ENCODE measurements at regions not wholly inside any gene's neighbourhood (a gene's known extent, or its start where the extent isn't known, plus 50 kb on each side); places are given as distances from the start of the nearest gene placed in this dataset.
A peak's percentile ranks its signal among the peaks of the same experiment; 100 is the strongest.
"Not testable (repeated sequence)": the region's sequence is repeated elsewhere in the genome, so short reads cannot be mapped to it uniquely, and the experiment has no call there.

GRCh38 chr12:124373701-124374100, 78.8 kb downstream of the RFLNA start:
- not testable (repeated sequence) for DNase-seq (ENCODE audit: low read depth in 4 of 4, low spot score in 2 of 4)

- DNase-seq (ENCODE audit: low read depth in 4 of 4, low spot score in 2 of 4): no peak
Observed at GRCh38 chr12:124372831-124373230, 77.9 kb downstream of the RFLNA start.

GRCh38 chr12:124371970-124372555, 77.2 kb downstream of the RFLNA start:
- no peak for DNase-seq (ENCODE audit: low read depth in 4 of 4, low spot score in 2 of 4)

GRCh38 chr12:124371366-124371765, 76.5 kb downstream of the RFLNA start:
- no peak for DNase-seq (ENCODE audit: low read depth in 4 of 4, low spot score in 2 of 4)

- DNase-seq (ENCODE audit: low read depth in 4 of 4, low spot score in 2 of 4): no peak
Observed at GRCh38 chr12:124370851-124371250, 76.0 kb downstream of the RFLNA start.

- no peak for DNase-seq (ENCODE audit: low read depth in 4 of 4, low spot score in 2 of 4)
Observed at GRCh38 chr12:124370384-124370783, 75.5 kb downstream of the RFLNA start.

- no peak for DNase-seq (ENCODE audit: low read depth in 4 of 4, low spot score in 2 of 4)
Observed at GRCh38 chr12:124369827-124370378, 75.0 kb downstream of the RFLNA start.

- peak in 2 of 4 donors; percentile 55 to 62 for DNase-seq (ENCODE audit: low read depth in 4 of 4, low spot score in 2 of 4)
Observed at GRCh38 chr12:124369055-124369826, 74.3 kb downstream of the RFLNA start.

GRCh38 chr12:124368421-124369032, 73.6 kb downstream of the RFLNA start:
- no peak for DNase-seq (ENCODE audit: low read depth in 4 of 4, low spot score in 2 of 4)

- DNase-seq (ENCODE audit: low read depth in 4 of 4, low spot score in 2 of 4): no peak
Observed at GRCh38 chr12:124365726-124366430, 71.0 kb downstream of the RFLNA start.

Measured in left renal cortex interstitium (tissue), 4 donors.